ENCODE measurements at regions not wholly inside any gene's neighbourhood (a gene's known extent, or its start where the extent isn't known, plus 50 kb on each side); places are given as distances from the start of the nearest gene placed in this dataset.

GRCh38 chr9:124196814-124197176 lies 61.0 kb upstream of the NEK6 start:
- TF ChIP-seq CTCF (conservative IDR thresholded peaks at IDR 0.05) (no peak), ZFX (IDR thresholded peaks at IDR 0.05) (no peak)
